ENCODE measurements at regions not wholly inside any gene's neighbourhood (a gene's known extent, or its start where the extent isn't known, plus 50 kb on each side); places are given as distances from the start of the nearest gene placed in this dataset.

DNA sequence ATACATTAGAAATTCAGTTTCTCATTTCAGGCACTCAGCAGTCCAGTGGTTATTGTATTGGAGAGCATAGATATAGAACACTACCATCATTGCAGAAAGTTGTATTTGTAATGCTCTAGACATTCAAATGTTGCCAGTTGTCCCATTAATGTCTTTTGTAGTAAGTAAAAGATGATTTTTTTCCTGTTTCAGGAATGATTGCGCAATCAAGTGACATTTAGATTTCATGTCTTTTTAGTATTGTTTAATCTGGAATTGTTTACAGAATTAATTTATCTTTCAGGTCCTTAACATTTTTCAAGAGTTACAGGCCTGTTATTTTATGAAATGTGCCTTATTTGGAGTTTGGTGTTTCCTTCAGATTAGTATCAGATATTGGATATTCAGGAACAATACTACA is 134.7 kb downstream of the MSTN start:
- Histone ChIP-seq H3K27ac (ENCODE audit: low read depth in 1 of 2, low read length in 2 of 2) (no peak overlapping the region), H3K9me3 (ENCODE audit: control insufficient read depth in 4 of 4, low read length in 3 of 4) (no peaks in the 10 kb centered on the region), H3K4me3 (ENCODE audit: low read depth in 1 of 3, low read length in 3 of 3) (no peak overlapping the region), H3K36me3 (ENCODE audit: control insufficient read depth in 4 of 4, insufficient read depth in 3 of 4, low read depth in 1 of 4, low read length in 3 of 4) (no peaks in the 10 kb centered on the region), H3K27me3 (ENCODE audit: control insufficient read depth in 4 of 4, insufficient read depth in 4 of 4, low read length in 3 of 4) (peaks cover 0 to 2% (median 0%) of the 10 kb centered on the region in 4 donors), H3K9ac (ENCODE audit: low read depth in 1 of 2, low read length in 2 of 2) (no peak overlapping the region), H3K4me1 (ENCODE audit: control insufficient read depth in 4 of 4, insufficient read depth in 4 of 4, low read length in 3 of 4) (no peaks in the 10 kb centered on the region)
- TF ChIP-seq, protein P1, sequence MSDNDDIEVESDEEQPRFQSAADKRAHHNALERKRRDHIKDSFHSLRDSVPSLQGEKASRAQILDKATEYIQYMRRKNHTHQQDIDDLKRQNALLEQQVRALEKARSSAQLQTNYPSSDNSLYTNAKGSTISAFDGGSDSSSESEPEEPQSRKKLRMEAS (IDR thresholded peaks at IDR 0.05) = no peak
- TF ChIP-seq SP1 (IDR thresholded peaks at IDR 0.05) (no peak), GABPA (IDR thresholded peaks at IDR 0.05 in 1 of 2, conservative IDR thresholded peaks at IDR 0.05 in 1 of 2) (no peak)
- WGBS = 93% methylated on average over 1 of the region's 1 CpG
- no peak for DNase-seq (ENCODE audit: low spot score)
